ENCODE measurements at regions not wholly inside any gene's neighbourhood (a gene's known extent, or its start where the extent isn't known, plus 50 kb on each side); places are given as distances from the start of the nearest gene placed in this dataset.
A peak's percentile ranks its signal among the peaks of the same experiment; 100 is the strongest.
"Not testable (repeated sequence)": the region's sequence is repeated elsewhere in the genome, so short reads cannot be mapped to it uniquely, and the experiment has no call there.

GRCh38 chr12:46711756-46712155, 114.0 kb downstream of the SLC38A4 start:
- DNase-seq: peak; percentile 67

GRCh38 chr12:46710125-46710743, 115.6 kb downstream of the SLC38A4 start:
- no peak for DNase-seq

DNA sequence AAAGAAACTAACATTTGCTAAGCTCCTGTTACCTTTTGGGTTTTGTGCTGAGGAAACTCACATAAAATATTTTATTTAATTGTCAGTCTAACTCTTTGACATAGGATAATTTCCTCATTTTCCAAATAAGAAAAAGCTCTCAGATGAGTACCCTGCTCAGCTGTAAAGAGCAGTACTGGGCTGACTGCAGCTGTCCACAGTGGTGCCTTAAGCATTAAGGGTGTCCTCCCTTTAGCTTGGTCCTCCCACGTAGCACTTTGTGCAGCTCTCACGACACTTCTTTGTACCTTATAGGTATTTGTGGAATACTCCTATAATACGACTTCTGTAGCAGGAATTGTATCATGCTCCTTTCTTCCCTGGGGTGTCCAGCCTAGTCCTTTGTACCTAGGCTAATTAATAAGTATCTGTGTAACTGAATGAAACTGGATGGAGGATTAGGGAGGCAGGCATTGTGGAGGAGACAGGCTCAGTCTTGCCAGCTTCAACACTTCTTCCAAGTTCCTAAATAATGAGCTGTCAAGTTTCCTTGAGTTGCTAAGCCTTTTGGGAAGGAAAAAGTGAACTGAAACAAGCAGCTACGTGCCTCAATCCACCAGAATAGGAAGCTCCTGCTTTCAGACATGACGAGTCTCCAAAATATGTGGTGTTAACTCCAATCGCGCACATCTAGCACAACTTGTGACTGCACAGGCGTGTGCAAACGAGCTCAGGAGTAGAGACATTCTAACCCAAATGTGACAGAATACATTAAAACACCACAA, 123.0 kb downstream of the SLC38A4 start:
- DNase-seq: peak; percentile 62

- DNase-seq: no peak
Observed at GRCh38 chr12:46701356-46701755, 124.4 kb downstream of the SLC38A4 start.

- no peak for DNase-seq
Observed at GRCh38 chr12:46699986-46700385, 125.8 kb downstream of the SLC38A4 start.

GRCh38 chr12:46698003-46698402, 127.8 kb downstream of the SLC38A4 start:
- no peak for DNase-seq

- no peak for DNase-seq
Observed at GRCh38 chr12:46693518-46693917, 132.3 kb downstream of the SLC38A4 start.

DNA sequence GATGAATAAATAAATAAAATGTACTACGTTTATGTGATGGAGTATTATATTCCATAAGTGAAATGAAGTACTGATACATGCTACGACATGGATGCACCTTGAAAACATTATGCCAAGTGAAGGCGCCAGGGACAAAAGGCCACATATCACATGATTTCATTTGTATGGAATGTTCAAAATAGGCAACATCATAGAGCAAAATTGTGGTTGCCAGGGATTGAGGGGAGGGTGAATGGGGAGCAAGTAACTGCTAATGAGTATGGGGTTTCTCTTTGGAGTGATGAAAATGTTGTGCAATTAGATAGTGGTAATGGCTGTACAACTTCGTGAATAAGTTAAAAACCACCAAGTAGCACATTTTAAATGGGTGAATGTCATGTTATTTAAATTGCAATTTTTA, 132.8 kb downstream of the SLC38A4 start:
- DNase-seq: peak; percentile 16

GRCh38 chr12:46692606-46693005, 133.2 kb downstream of the SLC38A4 start:
- DNase-seq: no peak

DNA sequence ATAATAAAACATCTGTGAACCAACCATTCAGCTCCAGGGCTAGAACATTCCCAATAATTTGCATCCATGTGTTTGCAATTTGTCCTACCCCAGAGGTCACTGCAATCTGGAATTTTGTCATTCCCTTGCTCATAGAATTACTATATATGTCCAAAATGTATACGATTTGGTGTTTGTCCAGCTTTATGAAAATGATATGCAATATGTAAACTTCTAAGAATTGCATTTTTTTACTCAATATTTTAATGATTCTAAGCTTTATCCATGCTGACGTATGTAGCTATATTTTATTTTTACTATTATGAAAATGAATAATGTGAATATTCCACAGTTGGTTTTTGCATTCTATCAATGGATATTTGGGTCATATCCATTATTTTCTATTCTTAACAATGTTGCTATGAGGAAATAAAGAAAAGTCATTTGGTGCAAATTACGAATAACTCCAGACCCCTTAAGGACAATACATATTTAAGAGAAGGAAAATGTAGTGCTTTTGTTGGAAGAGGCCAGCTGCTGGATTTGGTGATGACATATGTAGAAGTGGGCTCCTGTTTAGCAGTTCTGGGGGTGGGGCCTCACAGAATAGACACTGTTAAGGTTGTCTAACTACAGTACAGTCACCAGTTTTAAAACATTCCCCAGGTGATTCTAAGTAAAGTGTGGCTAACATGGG, 139.4 kb downstream of the SLC38A4 start:
- DNase-seq: no peak

DNA sequence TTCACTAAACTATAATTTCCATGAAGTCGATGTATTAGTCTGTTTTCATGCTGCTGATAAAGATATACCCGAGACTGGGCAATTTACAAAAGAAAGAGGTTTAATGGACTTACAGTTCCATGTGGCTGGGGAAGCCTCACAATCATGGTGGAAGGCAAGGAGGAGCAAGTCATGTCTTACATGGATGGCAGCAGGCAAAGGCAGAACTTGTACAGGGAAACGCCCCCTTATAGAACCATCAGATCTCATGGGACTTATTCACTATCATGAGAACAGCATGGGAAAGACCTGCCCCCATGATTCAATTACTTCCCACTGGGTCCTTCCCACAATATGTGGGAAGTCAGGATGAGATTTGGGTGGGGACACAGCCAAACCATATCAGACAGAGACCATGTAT, 141.6 kb downstream of the SLC38A4 start:
- DNase-seq: not testable (repeated sequence)

DNA sequence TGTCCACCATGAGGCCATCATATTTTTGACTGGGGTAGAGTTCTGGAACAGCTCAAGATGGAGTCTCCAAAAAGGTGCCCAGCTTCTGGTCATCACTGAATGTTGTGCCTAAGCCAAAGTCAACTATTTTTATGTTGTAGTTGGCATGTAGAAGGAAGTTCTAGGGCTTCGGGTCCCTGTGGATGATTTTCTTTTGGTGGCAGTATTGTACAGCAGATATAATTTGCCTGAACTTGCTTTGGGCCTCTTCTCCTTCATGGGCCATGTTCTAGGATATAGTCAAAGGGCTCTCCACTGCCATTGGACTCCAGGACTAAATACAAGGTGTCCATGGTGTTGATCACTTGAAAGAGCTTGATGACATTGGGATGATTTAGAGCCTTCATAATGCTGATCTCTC, 143.6 kb downstream of the SLC38A4 start:
- no peak for DNase-seq

DNA sequence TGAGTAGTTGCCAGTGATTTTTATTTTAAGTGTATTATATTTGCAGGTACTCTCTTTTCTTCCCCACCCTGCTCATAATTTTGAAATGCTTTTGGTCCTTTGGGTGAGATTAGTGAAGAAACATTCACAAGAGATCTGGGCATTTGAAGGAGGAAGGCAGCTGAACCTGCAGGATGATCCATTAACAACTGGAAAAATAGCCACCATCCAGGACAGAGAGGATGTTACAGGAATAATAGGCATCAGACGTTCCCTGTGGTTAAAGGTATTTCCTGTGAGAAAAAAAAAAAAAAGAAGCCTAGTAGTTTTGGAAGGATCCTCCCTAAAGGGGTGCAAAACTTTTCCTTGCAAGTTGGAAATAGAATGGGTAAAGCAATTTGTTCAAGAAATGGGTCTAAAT, 145.3 kb downstream of the SLC38A4 start:
- DNase-seq: no peak

DNA sequence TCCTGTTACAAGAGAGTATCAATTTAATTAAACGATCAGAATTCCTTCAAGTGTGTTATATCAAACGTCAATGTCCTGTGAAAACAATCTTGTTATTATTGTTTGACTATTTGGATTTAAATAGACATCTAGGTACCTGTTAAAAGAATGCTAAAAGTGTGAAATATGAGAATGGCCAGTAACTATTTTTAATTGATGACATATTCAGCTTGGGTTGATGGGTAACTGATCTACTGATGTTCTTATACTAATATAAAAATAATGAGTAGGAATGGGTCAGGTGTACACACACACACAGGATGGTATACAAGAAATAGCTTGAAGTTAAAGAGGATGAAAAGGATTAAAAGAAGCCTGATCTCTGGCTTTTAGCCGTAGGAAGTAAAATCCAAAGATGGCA, 146.0 kb downstream of the SLC38A4 start:
- DNase-seq: no peak

DNA sequence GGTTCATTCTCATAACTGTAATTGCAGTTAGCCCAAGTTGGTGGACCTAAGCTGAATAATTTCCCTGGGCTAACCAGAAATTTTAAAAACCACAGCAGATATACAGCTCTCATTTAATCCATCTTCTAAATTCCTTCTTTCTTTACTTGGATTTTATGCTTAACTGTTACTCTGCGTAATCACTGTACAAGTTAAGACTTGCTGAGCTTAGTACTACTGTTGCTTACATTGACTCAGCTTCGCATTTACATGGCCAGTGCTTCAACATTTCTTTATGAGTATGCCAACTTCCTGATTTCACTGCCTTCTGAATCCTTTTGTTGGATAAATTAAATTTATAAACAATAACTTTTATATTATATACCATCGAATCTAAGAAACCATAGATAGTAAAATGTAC, 147.4 kb downstream of the SLC38A4 start:
- no peak for DNase-seq

GRCh38 chr12:46677749-46678148, 148.0 kb downstream of the SLC38A4 start:
- DNase-seq: peak; percentile 53

- no peak for DNase-seq
Observed at GRCh38 chr12:46676797-46677520, 148.8 kb downstream of the SLC38A4 start.

GRCh38 chr12:46676396-46676795, 149.4 kb downstream of the SLC38A4 start:
- DNase-seq: no peak

- DNase-seq: peak; percentile 64
Observed at GRCh38 chr12:46675736-46676135, 150.1 kb downstream of the SLC38A4 start.

DNA sequence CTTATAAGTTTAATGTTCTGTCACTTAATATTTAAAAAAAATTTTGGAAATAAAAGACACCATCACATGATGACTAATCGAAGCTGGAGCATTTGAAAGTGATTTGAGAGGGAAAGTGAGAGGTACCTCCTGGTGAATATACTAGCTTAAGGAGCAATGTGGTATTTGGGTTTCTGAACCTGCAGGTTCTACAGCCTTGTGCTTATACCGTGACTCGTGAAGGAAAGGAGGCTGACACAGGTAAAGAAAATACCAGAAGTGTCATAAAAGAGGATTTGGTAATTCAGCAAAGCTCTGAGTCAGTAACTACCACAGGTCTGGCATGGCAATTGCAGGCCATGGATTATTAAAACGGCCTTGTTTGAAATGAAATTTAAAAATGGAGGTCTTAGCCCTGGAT, 151.0 kb downstream of the SLC38A4 start:
- no peak for DNase-seq

DNA sequence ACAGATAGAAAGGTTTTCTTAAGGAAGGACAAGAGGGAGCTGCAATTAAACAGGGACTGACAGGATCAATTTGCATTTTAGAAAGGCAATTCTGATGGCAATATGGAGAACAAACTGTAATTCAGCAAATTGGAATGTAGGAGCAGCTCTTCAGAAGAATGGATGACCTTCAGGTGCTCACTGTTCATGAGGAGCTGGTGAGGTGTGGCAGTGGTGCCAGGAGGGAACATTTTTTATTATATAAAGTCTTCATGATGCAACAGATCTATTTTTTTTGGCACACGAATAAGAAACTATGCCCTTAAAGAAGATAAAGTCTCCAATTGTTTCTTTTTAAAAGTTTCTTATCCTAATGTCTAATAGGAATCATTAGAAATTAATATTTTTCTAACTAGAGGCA, 151.7 kb downstream of the SLC38A4 start:
- no peak for DNase-seq

DNA sequence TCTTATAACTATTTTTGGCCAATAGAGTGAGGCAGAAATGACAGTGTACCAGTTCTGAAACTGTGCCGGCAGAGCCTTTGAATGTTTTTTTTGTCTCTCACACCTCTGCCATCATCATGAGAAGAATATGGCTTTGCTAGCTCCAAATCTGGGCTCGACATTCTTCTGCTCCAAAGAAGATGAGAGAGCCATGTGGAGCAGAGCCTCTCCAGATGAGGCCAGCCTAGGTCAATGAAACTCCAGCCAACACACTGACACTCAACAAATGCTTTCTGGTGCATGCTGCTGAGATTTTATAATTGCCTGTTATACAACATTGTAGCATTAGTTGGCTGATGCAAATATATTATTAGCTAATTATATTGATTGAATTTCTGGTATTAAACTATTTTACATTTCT, 154.7 kb downstream of the SLC38A4 start:
- no peak for DNase-seq

DNA sequence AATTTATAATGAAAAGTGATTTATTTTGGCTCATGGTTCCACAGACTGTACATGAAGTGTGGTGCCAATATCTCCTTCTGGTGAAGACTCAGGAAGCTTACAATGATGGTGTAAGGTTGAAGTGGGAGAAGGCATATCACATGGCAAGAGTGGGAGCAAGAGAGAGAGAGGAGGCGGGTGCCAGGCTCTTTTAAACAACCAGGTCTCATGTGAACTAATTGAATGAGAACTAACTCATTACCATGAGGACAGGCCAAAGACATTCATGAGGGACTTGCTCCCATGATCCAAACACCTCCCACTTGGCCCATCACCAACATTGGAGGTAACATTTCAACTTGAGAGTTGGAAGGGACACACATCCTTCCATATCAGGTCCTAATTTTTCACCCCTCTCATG, 155.2 kb downstream of the SLC38A4 start:
- no peak for DNase-seq

DNA sequence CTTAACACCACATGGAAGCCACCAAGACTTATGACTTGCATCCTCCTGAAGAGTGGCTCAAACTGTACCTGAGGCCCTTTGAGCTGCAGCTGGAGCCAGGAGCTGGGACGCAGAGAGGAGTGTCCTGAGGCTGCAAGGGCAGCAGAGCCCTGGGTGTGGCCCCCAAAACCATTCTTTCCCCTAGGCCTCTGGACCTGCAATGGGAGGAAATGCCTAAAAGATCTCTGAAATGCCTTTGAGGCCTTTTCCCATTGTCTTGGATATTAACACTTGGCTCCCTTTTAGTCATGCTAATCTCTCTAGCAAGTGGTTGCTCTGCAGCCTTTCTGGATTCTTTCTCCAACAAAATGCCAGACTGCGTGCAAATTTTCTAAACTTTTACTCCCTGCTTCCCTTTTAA, 156.1 kb downstream of the SLC38A4 start:
- no peak for DNase-seq
